Activated T-cell treated with anti-CD3 and anti-CD28 coated beads, Interleukin-2, amount 50 U/mL, for 72 hours (primary cell): ENCODE measurements at regions not wholly inside any gene's neighbourhood (a gene's known extent, or its start where the extent isn't known, plus 50 kb on each side); places are given as distances from the start of the nearest gene placed in this dataset.
"Not testable (repeated sequence)": the region's sequence is repeated elsewhere in the genome, so short reads cannot be mapped to it uniquely, and the experiment has no call there.

ENCODE experiments used
- ATAC-seq, 2 donors: fragments of 150-1000 bp; cut with Tn5 transposase; replicated peaks in 1 of 2; 2 replicates each; pipeline ENCODE4 v1.10.0; 2021; ENCODE audit warnings: moderate library complexity in 2 of 2, mild to moderate bottlenecking in 1 of 2
- DNase-seq, 2 donors: peaks; one replicate each; pipeline ENCODE4 v3.0.0; 2021 to 2022; ENCODE audit warnings: mixed read lengths in 1 of 2
- H3K27ac Mint-ChIP-seq: one replicate; pipeline ENCODE4 v1.8.0; 2022; ENCODE audit warnings: mild to moderate bottlenecking, moderate library complexity, mixed read lengths
- H3K27me3 Mint-ChIP-seq: one replicate; pipeline ENCODE4 v1.8.0; 2022; ENCODE audit warnings: low read depth, mixed read lengths
- H3K36me3 Mint-ChIP-seq, 2 donors: one replicate each; pipeline ENCODE4 v1.8.0; 2022; ENCODE audit warnings: mixed read lengths in 2 of 2, mild to moderate bottlenecking in 1 of 2; ENCODE audit not compliant: insufficient read depth in 2 of 2
- H3K4me1 Mint-ChIP-seq: one replicate; pipeline ENCODE4 v1.8.0; 2022; ENCODE audit warnings: low read depth, mixed read lengths
- H3K4me3 Mint-ChIP-seq, 2 donors: one replicate each; pipeline ENCODE4 v1.8.0; 2022; ENCODE audit warnings: mild to moderate bottlenecking in 2 of 2, mixed read lengths in 2 of 2, moderate library complexity in 2 of 2
- H3K9me3 Mint-ChIP-seq, 2 donors: one replicate each; pipeline ENCODE4 v1.8.0; 2022; ENCODE audit warnings: mixed read lengths in 2 of 2

- H3K4me1 Mint-ChIP-seq, ATAC-seq, H3K36me3 Mint-ChIP-seq: not testable (repeated sequence)
These were observed 264.2 kb upstream of the UGT8 start for GRCh38 chr4:114334363-114334762.

DNA sequence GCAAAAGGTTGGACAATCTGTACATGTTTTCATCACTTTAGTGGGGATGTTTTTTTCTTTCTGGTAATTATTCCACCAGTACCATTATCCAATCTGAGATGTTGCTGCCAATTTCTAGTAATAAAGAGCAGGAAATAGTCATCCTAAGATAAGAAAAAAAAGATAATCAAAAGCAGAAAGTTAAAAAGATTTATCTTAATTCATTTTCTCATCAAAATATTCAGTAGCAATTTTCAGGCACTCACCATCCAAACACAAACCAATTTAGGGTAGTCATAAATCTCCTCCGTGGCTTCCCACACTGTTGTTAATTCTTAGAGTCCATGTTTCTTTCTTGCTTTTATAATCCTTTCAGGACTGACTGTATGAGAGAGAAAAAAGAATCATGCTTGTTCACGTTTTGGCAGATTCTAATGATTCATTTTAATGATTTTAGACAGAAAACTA is 263.7 kb upstream of the UGT8 start:
- Mint-ChIP-seq H3K36me3 (no peaks in the 10 kb centered on the region), H3K9me3 (peaks cover 0 to 3% of the 10 kb centered on the region in 2 donors)

More at GRCh38 chr4:114334363-114334762, 264.2 kb upstream of the UGT8 start:
- H3K4me3 Mint-ChIP-seq, H3K27me3 Mint-ChIP-seq, DNase-seq, H3K27ac Mint-ChIP-seq, H3K9me3 Mint-ChIP-seq: not testable (repeated sequence)

GRCh38 chr4:114335339-114335738 is 263.3 kb upstream of the UGT8 start:
- ATAC-seq (no peak), DNase-seq (no peak)
- H3K27ac Mint-ChIP-seq = no peak overlapping the region
- H3K9me3 Mint-ChIP-seq = peaks cover 0 to 3% of the 10 kb centered on the region in 2 donors
- no peaks in the 10 kb centered on the region for H3K27me3 Mint-ChIP-seq
- no peaks in the 10 kb centered on the region for H3K4me1 Mint-ChIP-seq
- no peak overlapping the region for H3K4me3 Mint-ChIP-seq
- no peaks in the 10 kb centered on the region for H3K36me3 Mint-ChIP-seq

More for the DNA sequence above, 263.7 kb upstream of the UGT8 start:
- ATAC-seq (no peak), DNase-seq (no peak)
- Mint-ChIP-seq H3K27me3 (no peaks in the 10 kb centered on the region), H3K27ac (no peak overlapping the region), H3K4me1 (no peaks in the 10 kb centered on the region), H3K4me3 (no peak overlapping the region)

DNA sequence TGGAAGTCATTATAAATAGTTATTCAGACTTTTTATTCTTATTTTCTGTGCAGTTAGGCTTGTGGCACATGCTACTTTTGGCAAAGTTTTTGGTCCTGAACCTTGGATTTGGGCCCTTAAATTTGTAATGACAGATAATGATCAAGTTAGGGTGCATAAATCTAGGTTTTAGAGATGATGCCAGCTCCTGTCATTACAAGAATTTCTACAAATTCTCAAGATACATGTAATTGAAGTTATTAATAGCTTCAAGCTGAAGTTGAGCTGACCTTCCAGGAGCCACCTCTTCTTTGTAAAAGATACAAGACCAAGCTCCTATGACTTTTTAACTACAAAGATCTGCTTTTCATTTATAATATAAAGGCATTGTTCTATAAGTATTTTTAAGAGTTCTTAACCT is 255.6 kb upstream of the UGT8 start:
- Mint-ChIP-seq H3K27ac (no peak overlapping the region), H3K9me3 (no peaks in the 10 kb centered on the region), H3K27me3 (peaks cover 3% of the 10 kb centered on the region), H3K36me3 (no peaks in the 10 kb centered on the region), H3K4me3 (no peak overlapping the region), H3K4me1 (no peaks in the 10 kb centered on the region)
- DNase-seq (no peak), ATAC-seq (no peak)

DNA sequence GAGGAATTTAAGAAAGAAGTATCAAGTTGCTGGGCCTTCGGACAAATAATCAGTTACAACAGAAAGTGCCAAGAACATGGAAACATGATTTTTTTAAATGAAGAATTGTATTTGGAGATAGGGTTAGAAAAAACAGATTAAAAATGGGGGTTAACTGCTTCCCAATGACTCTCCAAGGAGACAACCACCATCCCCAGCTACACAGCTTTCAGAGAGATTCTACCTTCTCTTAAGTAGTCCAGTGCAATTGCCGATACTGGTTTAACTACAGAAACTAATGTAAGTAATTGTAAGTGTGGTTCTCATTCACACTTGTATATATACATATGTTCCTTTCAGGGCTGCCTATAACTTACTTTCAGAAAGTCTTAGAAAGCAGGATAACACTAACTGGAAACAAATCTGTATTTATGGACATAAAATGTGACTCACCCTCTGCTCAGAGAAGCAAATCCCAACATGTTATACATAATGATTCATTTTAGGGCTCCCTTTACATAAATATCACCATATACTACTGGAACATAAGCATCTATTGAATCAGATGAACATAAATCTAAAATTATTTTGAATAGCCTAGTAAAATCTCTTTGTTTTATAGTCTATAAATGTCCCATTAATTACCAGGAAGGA is 248.9 kb upstream of the UGT8 start:
- H3K4me1 Mint-ChIP-seq = no peaks in the 10 kb centered on the region
- no peak overlapping the region for H3K4me3 Mint-ChIP-seq
- H3K27me3 Mint-ChIP-seq = peaks cover 9% of the 10 kb centered on the region
- no peak for ATAC-seq
- H3K36me3 Mint-ChIP-seq = no peaks in the 10 kb centered on the region
- H3K9me3 Mint-ChIP-seq = peaks cover 1 to 3% of the 10 kb centered on the region in 2 donors
- no peak overlapping the region for H3K27ac Mint-ChIP-seq
- no peak for DNase-seq

DNA sequence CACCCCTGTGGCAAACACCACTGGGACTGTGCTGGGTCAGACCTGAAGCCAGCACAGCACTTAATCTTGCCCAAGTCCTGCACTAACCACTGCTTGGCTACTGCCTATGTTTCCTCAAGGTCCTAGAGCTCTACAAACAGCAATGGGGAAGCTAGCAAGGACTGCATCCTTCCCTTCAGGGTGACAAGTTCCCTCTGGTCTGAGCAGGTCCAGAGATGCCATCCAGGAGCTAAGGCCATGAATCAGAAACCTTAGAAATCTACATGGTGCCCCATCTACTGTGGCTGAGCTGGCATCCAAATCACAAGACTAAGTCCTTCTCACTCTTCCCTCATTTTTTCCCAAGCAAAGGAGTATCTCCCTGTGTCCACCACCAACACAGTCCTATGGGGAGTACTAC is 239.7 kb upstream of the UGT8 start:
- H3K27me3 Mint-ChIP-seq = no peaks in the 10 kb centered on the region
- no peak for ATAC-seq
- H3K36me3 Mint-ChIP-seq = no peaks in the 10 kb centered on the region
- H3K9me3 Mint-ChIP-seq = no peaks in the 10 kb centered on the region
- DNase-seq = no peak
- peaks cover 4% of the 10 kb centered on the region for H3K4me1 Mint-ChIP-seq
- H3K27ac Mint-ChIP-seq = no peak overlapping the region
- H3K4me3 Mint-ChIP-seq = no peak overlapping the region

DNA sequence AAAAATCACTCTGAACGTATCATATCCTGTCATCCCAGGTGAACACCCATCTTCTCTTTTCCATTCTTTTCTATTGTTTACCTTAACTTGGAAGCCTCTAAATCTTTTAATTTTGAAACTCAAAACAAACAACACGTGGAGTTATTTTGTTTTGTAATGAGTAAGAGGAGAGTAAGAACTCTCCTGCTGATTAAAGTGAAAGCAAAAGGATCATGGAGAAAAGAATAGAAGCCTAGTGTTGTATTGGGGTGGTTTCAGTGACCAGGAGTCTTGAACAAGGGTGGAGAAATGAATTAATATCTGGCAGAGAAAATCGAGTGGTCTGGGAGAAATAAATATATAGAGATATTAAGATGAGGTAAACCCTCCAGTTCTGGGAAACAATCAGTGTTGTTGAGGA is 237.4 kb upstream of the UGT8 start:
- Mint-ChIP-seq H3K27me3 (no peaks in the 10 kb centered on the region), H3K4me1 (peaks cover 4% of the 10 kb centered on the region), H3K9me3 (no peaks in the 10 kb centered on the region), H3K36me3 (no peaks in the 10 kb centered on the region), H3K4me3 (no peak overlapping the region), H3K27ac (no peak overlapping the region)
- ATAC-seq = no peak
- no peak for DNase-seq

- no peaks in the 10 kb centered on the region for H3K36me3 Mint-ChIP-seq
- ATAC-seq (no peak), DNase-seq (no peak)
- H3K27me3 Mint-ChIP-seq = no peaks in the 10 kb centered on the region
- H3K27ac Mint-ChIP-seq = no peak overlapping the region
- H3K4me3 Mint-ChIP-seq = no peak overlapping the region
- H3K4me1 Mint-ChIP-seq = peaks cover 4% of the 10 kb centered on the region
- H3K9me3 Mint-ChIP-seq = no peaks in the 10 kb centered on the region
These were observed 233.8 kb upstream of the UGT8 start for GRCh38 chr4:114364857-114365256.

GRCh38 chr4:114365591-114365990 is 233.0 kb upstream of the UGT8 start:
- ATAC-seq = no peak
- Mint-ChIP-seq H3K4me3 (no peak overlapping the region), H3K27me3 (peaks cover 5% of the 10 kb centered on the region), H3K36me3 (no peaks in the 10 kb centered on the region), H3K4me1 (peaks cover 4% of the 10 kb centered on the region), H3K27ac (no peak overlapping the region), H3K9me3 (no peaks in the 10 kb centered on the region)
- DNase-seq = no peak

DNA sequence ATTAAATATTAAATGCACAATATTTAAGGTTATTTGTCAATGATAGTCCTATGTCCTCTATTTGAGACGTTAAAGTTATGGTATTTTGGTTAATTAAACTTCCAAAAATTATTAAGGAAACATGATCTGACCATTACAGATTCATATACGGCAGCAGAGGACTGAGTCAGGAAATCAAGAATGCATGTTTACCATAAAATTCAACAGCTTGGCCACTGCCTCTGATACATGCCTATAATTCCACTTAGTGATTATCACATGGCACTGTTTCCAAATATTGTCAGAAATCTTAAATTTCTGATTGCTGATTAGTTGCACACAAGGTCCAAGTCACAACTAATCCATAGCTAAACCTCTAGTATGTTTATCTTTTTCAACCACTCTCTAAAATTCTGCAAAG is 232.2 kb upstream of the UGT8 start:
- H3K27me3 Mint-ChIP-seq = peaks cover 5% of the 10 kb centered on the region

GRCh38 chr4:114368751-114369150 is 229.9 kb upstream of the UGT8 start:
- no peak for ATAC-seq

More for the DNA sequence above, 232.2 kb upstream of the UGT8 start:
- no peak overlapping the region for H3K4me3 Mint-ChIP-seq
- peaks cover under 1% of the 10 kb centered on the region for H3K4me1 Mint-ChIP-seq
- H3K36me3 Mint-ChIP-seq = no peaks in the 10 kb centered on the region
- ATAC-seq = no peak
- no peaks in the 10 kb centered on the region for H3K9me3 Mint-ChIP-seq
- no peak for DNase-seq
- H3K27ac Mint-ChIP-seq = no peak overlapping the region

GRCh38 chr4:114373508-114373907 is 225.1 kb upstream of the UGT8 start:
- no peaks in the 10 kb centered on the region for H3K9me3 Mint-ChIP-seq
- DNase-seq (no peak), ATAC-seq (no peak)
- H3K36me3 Mint-ChIP-seq = no peaks in the 10 kb centered on the region
- peaks cover 18% of the 10 kb centered on the region for H3K27me3 Mint-ChIP-seq
- no peak overlapping the region for H3K27ac Mint-ChIP-seq
- no peak overlapping the region for H3K4me3 Mint-ChIP-seq
- H3K4me1 Mint-ChIP-seq = no peaks in the 10 kb centered on the region

More at GRCh38 chr4:114368751-114369150, 229.9 kb upstream of the UGT8 start:
- no peak overlapping the region for H3K4me3 Mint-ChIP-seq
- no peaks in the 10 kb centered on the region for H3K9me3 Mint-ChIP-seq
- no peaks in the 10 kb centered on the region for H3K4me1 Mint-ChIP-seq
- no peaks in the 10 kb centered on the region for H3K36me3 Mint-ChIP-seq
- no peak for DNase-seq
- H3K27ac Mint-ChIP-seq = no peak overlapping the region
- H3K27me3 Mint-ChIP-seq = peaks cover 5% of the 10 kb centered on the region

DNA sequence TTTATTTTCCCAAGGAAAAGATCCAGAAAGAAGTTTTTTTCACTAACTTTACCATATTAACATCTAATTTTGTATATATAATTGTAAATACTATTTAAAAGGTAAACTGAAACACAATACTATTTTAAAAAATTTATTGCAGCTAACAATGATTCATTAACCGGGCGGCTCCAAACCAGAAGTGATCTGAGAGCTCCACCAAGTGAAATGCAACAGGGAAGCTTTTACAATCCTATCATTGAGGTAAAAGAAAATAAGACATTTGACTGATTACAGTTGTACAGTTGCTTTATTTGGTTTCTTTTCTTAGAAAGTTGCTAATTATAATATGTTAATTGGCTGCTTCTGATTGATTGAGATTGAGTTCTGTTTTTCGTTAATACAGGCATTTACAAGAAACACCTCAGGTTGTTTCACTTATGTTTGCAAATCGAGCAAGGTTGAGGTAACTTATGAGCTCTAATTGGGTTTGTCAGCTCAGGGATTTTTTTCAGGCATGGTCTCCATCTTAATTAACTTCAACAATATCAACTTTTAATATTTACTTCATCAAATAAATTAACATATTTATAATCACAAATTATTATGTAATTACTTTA is 220.2 kb upstream of the UGT8 start:
- H3K27me3 Mint-ChIP-seq = peaks cover 13% of the 10 kb centered on the region
- ATAC-seq = no peak
- no peak overlapping the region for H3K27ac Mint-ChIP-seq
- H3K4me3 Mint-ChIP-seq = no peak overlapping the region
- H3K36me3 Mint-ChIP-seq = no peaks in the 10 kb centered on the region
- DNase-seq = no peak
- no peaks in the 10 kb centered on the region for H3K9me3 Mint-ChIP-seq
- no peaks in the 10 kb centered on the region for H3K4me1 Mint-ChIP-seq

- Mint-ChIP-seq H3K36me3 (no peaks in the 10 kb centered on the region), H3K4me3 (no peak overlapping the region), H3K27me3 (no peaks in the 10 kb centered on the region), H3K9me3 (no peaks in the 10 kb centered on the region), H3K4me1 (no peaks in the 10 kb centered on the region), H3K27ac (no peak overlapping the region)
- DNase-seq (no peak), ATAC-seq (no peak)
These were observed 215.5 kb upstream of the UGT8 start for GRCh38 chr4:114383067-114383466.
